ENCODE measurements at regions not wholly inside any gene's neighbourhood (a gene's known extent, or its start where the extent isn't known, plus 50 kb on each side); places are given as distances from the start of the nearest gene placed in this dataset.

DNA sequence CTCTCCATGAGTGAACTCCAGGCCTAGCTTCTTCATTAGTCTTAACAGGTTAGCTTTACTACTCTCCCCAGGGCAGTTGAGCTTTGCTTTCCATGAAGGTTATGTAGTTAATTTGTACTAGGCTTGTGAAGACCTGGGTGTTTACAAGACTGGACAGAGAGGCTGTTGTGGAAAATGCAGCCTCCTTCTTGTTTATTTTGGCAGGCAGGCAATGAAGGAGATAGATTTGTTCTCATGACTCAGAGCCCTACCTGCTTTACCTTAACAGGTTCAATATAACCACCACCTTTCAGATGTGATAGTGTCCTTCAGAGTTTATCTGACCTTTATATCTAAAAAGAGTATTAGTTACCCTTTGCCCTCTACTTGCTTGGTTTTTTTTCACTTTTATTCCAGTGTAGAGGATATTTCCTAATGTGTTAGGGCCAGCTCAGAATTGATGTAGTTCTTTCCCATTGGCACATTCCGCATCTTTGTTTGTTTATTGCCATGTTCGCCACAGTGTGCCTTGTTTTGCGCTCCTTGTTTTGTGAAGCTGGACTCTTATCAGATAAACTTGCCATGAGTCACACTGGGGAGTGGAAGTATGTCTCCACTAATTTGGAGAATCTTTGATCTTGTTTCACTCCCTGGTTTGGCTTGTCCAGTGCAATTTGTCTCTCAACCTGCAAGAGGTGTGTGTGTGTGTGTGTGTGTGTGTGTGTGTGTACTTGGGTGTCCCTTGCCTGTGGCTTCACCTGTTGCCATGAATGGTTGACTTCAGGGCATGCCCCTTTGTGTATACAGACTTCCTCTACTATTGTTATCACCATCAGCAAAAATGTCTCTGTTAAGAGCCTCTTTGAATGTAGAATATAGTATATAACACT lies 87.4 kb upstream of the MACF1 start:
- no peak overlapping the region for H3K27ac Mint-ChIP-seq
- H3K9me3 Mint-ChIP-seq: no peaks in the 10 kb centered on the region
- no peaks in the 10 kb centered on the region for H3K36me3 Mint-ChIP-seq (ENCODE audit: low read depth)
- H3K27me3 Mint-ChIP-seq (ENCODE audit: low read depth): no peaks in the 10 kb centered on the region
- H3K4me3 Mint-ChIP-seq: no peak overlapping the region
- no peaks in the 10 kb centered on the region for H3K4me1 Mint-ChIP-seq (ENCODE audit: low read depth)

DNA sequence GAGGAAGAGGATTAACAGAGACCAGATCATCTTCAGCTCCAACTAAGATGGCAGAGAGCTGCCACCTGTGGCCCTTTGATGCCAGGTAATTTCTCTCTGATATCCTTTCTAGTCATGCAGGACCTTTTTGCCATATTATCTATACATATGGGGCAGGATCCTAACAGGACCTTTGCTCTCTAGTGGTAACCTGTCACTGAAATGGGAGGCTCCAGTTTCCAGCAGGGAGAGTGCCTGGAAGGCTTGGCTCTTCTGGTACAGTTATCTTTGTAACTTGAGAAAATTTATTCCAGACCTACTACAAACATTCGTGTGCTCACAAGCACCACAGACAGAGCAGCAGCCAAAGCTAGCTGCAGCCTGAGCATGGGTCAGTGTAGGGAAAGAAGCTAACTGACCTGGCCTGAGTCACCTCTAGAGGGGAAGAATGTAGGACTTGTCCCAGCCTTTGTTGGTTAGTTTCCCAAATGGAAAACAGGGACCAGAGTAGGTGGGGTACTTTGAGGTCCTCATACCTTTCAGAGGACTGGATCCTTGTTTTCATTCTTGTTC lies 86.5 kb upstream of the MACF1 start:
- no peaks in the 10 kb centered on the region for H3K9me3 Mint-ChIP-seq
- no peak overlapping the region for H3K27ac Mint-ChIP-seq
- no peaks in the 10 kb centered on the region for H3K27me3 Mint-ChIP-seq (ENCODE audit: low read depth)
- H3K4me3 Mint-ChIP-seq: no peak overlapping the region
- H3K4me1 Mint-ChIP-seq (ENCODE audit: low read depth): no peaks in the 10 kb centered on the region
- H3K36me3 Mint-ChIP-seq (ENCODE audit: low read depth): no peaks in the 10 kb centered on the region

DNA sequence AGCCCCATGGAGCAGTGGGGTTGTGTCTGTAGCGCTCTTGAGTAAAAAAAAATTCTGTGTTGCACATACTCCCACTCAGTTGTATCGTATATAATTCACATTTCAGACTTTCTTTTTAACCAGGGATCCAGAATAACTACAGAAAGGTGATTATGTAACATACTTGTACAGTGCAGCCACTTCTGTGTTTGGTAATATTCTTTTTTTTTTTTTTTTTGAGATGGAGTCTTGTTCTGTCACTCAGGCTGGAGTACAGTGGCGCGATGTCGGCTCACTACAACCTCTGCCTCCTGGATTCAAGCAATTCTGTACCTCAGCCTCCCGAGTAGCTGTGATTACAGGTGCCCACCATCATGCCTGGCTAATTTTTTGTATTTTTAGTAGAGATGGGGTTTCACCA lies 82.4 kb upstream of the MACF1 start:
- H3K27me3 Mint-ChIP-seq (ENCODE audit: low read depth): no peaks in the 10 kb centered on the region
- H3K27ac Mint-ChIP-seq: no peak overlapping the region
- no peaks in the 10 kb centered on the region for H3K9me3 Mint-ChIP-seq
- no peaks in the 10 kb centered on the region for H3K36me3 Mint-ChIP-seq (ENCODE audit: low read depth)
- no peaks in the 10 kb centered on the region for H3K4me1 Mint-ChIP-seq (ENCODE audit: low read depth)
- no peak overlapping the region for H3K4me3 Mint-ChIP-seq

DNA sequence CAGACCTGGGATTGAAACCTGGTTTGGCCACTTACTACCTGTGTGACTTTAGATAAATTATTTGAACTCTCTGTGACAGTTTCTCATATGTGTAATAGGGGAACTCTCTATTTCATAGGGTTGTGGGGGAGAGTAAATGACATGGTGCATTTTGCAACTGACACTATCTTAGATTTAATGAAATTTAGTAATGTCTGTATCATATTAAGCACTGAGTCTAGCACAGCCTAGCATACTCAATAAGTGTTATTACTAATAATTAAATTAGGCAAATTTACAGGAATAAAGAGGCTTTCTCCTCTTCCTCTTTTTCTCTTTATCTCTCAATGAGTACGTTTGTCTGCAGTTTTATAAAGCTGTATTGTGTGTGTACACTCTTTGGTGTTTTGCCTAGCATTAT lies 80.2 kb upstream of the MACF1 start:
- no peak overlapping the region for H3K27ac Mint-ChIP-seq
- H3K4me3 Mint-ChIP-seq: no peak overlapping the region
- no peaks in the 10 kb centered on the region for H3K9me3 Mint-ChIP-seq
- no peaks in the 10 kb centered on the region for H3K36me3 Mint-ChIP-seq (ENCODE audit: low read depth)
- H3K27me3 Mint-ChIP-seq (ENCODE audit: low read depth): no peaks in the 10 kb centered on the region
- H3K4me1 Mint-ChIP-seq (ENCODE audit: low read depth): no peaks in the 10 kb centered on the region

DNA sequence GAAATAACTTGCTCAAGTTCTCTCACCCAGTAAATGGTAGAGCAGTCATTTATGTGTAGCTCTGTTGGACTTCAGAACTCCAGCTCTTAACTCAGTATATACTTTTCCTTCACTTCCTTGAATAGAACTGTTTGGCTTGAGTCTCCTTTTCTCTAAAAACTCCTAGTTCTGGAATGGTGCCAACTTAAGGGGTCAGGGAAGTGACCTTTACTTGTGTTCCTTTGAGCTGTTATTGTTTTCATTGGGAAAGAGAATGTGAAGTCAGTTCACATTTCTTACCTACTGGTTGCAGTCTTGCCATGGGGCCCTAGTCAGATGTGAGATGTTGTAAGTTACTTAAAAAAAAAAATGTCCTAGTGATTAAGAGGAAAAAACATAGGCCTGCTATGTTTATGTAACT lies 77.0 kb upstream of the MACF1 start:
- Mint-ChIP-seq H3K27me3 (ENCODE audit: low read depth) (no peaks in the 10 kb centered on the region), H3K4me3 (no peak overlapping the region), H3K9me3 (no peaks in the 10 kb centered on the region)

DNA sequence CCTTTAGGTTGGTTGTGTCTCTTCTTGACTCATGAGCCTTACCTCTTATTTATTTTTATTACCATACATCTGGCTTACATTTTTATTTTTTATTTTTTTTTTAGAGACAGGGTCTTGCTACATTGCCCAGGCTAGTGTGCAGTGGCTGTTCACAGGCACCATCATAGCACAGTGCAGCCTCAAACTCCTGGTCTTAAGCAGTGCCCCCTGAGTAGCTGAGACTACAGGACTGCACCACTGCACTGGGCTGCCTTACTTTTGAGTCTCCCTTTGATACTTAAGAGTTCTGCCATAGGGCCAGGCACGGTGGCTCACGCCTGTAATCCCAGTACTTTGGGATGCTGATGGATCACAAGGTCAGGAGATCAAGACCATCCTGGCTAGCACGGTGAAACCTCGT lies 76.4 kb upstream of the MACF1 start:
- H3K4me1 Mint-ChIP-seq (ENCODE audit: low read depth): peaks cover 4% of the 10 kb centered on the region
- no peak overlapping the region for H3K27ac Mint-ChIP-seq
- no peaks in the 10 kb centered on the region for H3K27me3 Mint-ChIP-seq (ENCODE audit: low read depth)
- H3K36me3 Mint-ChIP-seq (ENCODE audit: low read depth): no peaks in the 10 kb centered on the region
- no peak overlapping the region for H3K4me3 Mint-ChIP-seq
- H3K9me3 Mint-ChIP-seq: no peaks in the 10 kb centered on the region

More for the DNA sequence above, 77.0 kb upstream of the MACF1 start:
- Mint-ChIP-seq H3K4me1 (ENCODE audit: low read depth) (peaks cover 4% of the 10 kb centered on the region), H3K27ac (no peak overlapping the region), H3K36me3 (ENCODE audit: low read depth) (no peaks in the 10 kb centered on the region)

DNA sequence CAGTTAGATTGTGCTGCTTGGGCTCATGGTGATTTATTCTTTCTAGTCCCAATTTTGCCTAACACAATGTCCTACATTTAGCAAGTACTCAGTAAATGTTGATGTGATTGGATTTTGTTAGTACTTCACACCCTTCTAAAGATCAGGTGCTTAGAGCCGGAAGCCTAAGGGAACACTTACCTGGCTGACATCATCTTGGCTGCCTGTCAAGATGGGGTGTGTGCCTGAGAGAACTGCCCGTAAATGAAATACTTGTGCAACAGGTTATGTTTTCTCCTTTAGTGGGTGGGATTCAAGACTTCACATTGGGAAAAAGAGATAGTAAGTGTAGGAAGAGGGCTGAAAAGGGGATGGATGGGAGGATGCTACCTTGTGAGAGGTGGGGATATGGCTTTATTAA lies 75.5 kb upstream of the MACF1 start:
- Mint-ChIP-seq H3K27me3 (ENCODE audit: low read depth) (no peaks in the 10 kb centered on the region), H3K36me3 (ENCODE audit: low read depth) (no peaks in the 10 kb centered on the region), H3K27ac (no peak overlapping the region)

DNA sequence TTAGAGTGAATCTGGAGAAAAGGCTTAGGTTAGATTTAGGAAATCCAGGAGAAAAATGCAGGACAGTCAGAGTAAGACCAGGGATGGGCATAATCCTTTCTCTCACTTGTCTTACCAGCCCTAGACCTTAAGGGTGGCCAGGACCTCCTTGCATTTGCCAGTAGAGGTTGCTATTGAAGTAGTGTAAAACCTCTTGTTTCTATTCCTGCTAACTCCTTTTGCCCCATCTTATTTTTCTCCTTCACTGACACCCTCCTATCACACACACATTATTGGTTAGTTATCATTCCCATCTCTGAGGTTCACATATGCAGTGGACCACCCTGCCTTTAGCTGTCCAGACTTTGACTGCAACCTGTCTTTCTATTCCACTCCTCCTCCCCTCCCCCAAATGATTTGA lies 75.0 kb upstream of the MACF1 start:
- H3K4me3 Mint-ChIP-seq: no peak overlapping the region
- H3K9me3 Mint-ChIP-seq: no peaks in the 10 kb centered on the region
- no peaks in the 10 kb centered on the region for H3K36me3 Mint-ChIP-seq (ENCODE audit: low read depth)
- no peak overlapping the region for H3K27ac Mint-ChIP-seq
- H3K27me3 Mint-ChIP-seq (ENCODE audit: low read depth): no peaks in the 10 kb centered on the region
- peaks cover 4% of the 10 kb centered on the region for H3K4me1 Mint-ChIP-seq (ENCODE audit: low read depth)

More for the DNA sequence above, 75.5 kb upstream of the MACF1 start:
- peaks cover 4% of the 10 kb centered on the region for H3K4me1 Mint-ChIP-seq (ENCODE audit: low read depth)
- no peak overlapping the region for H3K4me3 Mint-ChIP-seq
- no peaks in the 10 kb centered on the region for H3K9me3 Mint-ChIP-seq

DNA sequence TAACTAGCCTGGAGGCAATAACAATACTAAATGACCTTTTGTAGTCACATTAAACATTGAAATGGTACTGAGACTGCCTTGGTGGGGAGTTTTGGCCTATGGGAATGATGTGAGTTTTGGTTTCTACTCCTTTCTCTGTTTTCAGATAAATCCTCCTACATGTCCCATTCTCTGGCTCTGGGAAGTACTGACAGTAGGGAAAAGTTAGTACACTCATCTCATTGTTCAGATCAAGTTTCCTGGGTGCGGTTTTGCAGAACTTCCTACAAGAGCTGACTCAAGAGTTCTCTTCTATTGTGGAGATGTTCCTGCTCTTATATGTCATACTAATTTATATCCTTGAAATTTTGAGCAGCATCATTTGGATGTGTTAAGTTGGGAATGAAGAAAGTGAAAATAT lies 74.2 kb upstream of the MACF1 start:
- no peaks in the 10 kb centered on the region for H3K27me3 Mint-ChIP-seq (ENCODE audit: low read depth)
- no peaks in the 10 kb centered on the region for H3K9me3 Mint-ChIP-seq
- H3K36me3 Mint-ChIP-seq (ENCODE audit: low read depth): no peaks in the 10 kb centered on the region
- no peak overlapping the region for H3K27ac Mint-ChIP-seq
- H3K4me1 Mint-ChIP-seq (ENCODE audit: low read depth): peaks cover 4% of the 10 kb centered on the region
- H3K4me3 Mint-ChIP-seq: no peak overlapping the region

DNA sequence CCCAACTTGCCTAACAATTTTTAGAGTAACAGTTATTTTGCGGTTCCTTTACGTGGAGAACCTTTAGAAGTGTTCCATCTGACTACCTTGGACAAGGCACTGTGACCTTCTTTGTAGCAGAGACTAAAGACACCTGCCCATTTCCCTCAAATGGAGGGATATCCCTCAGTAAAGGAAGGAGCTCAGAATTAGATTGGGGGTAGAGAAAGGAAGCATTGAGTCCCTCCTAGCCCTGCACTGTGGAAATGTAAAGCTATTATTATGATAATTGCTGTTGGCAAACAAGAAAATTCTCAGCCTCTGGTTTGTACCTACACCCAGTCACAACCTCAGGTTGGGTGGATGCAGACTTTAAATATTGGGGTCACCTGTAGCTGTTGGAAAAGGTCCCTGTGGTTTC lies 72.6 kb upstream of the MACF1 start:
- Mint-ChIP-seq H3K4me1 (ENCODE audit: low read depth) (peaks cover 4% of the 10 kb centered on the region), H3K27me3 (ENCODE audit: low read depth) (no peaks in the 10 kb centered on the region), H3K9me3 (no peaks in the 10 kb centered on the region), H3K27ac (no peak overlapping the region), H3K4me3 (no peak overlapping the region), H3K36me3 (ENCODE audit: low read depth) (no peaks in the 10 kb centered on the region)

DNA sequence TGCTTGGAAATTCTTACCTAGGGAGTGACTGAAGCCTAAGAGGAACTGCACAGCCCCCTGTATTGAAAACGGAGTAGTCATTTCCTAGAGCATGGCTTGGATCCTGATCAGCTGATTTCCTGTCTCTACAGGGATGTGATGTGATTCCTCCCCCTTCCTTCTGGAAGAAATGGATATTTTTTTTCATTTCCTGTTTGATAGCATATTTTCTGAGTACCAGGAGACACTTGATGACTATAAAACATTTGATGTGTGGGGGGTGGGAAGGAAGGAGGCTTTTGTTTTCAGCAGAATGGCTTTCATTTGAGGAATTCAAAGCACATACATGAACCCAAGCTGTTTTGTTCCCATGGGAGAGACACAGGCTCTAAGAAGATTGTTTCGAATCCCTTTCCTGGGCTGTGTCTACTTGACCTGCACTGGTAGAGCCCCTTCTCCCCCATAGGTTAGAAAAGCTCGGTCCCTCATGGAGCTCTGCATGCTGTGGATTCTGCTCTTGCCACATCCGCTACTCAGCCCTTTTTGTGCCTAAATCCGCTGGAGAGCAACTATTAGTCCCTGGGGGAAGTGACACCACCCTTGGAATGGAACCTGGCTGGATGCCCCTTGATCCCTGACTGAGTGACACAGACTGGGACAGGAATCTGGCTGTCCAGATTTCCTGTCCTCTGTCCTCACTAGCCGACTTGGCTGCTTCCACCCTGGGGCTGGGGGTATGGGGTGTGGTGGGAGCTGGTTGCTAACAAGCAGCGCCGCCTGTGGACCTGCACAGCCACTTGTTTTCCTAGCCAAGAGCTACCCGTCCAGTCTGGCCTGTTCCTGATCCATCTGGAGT lies 71.8 kb upstream of the MACF1 start:
- Mint-ChIP-seq H3K36me3 (ENCODE audit: low read depth) (no peaks in the 10 kb centered on the region), H3K27me3 (ENCODE audit: low read depth) (no peaks in the 10 kb centered on the region), H3K9me3 (no peaks in the 10 kb centered on the region), H3K4me1 (ENCODE audit: low read depth) (peaks cover 4% of the 10 kb centered on the region), H3K27ac (no peak overlapping the region), H3K4me3 (no peak overlapping the region)

DNA sequence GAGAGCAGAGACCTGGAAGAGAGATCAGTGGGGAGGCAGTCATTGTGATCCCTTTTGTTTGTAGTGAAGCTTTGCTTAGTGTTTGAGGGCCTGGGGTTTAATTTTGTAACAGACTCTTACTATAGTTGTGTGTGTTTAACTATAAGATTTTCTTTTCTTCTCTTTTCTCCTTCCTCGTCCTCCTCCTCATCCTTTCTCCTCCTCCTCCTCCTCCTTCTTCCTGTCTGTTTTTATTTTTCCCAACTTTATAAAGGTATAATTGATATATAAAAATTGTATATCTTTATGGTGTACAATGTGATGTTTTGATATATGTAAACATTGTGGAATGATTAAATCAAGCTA lies 71.2 kb upstream of the MACF1 start:
- Mint-ChIP-seq H3K4me1 (ENCODE audit: low read depth) (peaks cover 4% of the 10 kb centered on the region), H3K27me3 (ENCODE audit: low read depth) (no peaks in the 10 kb centered on the region), H3K27ac (no peak overlapping the region), H3K4me3 (no peak overlapping the region), H3K9me3 (no peaks in the 10 kb centered on the region), H3K36me3 (ENCODE audit: low read depth) (no peaks in the 10 kb centered on the region)

DNA sequence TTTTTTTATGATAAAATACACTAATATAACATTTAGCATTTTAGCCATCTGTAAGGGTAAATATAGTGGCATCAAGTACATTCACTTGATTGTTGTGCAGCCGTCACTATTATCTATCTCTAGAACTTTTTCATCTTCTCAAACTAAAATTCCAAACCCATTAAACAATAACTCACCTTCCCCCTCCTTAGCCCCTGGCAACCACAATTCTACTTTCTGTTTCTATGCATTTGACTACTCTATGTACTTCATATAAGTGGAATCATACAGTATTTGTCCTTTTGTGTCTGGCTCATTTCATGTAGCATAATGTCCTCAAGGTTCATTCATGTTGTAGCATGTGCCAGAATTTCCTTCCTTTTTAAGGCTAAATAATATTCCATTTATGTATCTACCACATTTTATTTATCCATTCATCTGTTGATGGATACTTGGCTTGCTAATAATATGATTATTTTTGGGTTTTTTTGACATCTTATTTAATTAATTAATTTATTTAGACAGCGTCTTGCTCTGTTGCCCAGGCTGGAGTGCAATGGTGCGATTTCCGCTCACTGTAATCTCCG lies 69.6 kb upstream of the MACF1 start:
- Mint-ChIP-seq H3K36me3 (ENCODE audit: low read depth) (no peaks in the 10 kb centered on the region), H3K4me3 (no peak overlapping the region), H3K9me3 (no peaks in the 10 kb centered on the region), H3K27me3 (ENCODE audit: low read depth) (no peaks in the 10 kb centered on the region), H3K4me1 (ENCODE audit: low read depth) (peaks cover 4% of the 10 kb centered on the region), H3K27ac (no peak overlapping the region)

DNA sequence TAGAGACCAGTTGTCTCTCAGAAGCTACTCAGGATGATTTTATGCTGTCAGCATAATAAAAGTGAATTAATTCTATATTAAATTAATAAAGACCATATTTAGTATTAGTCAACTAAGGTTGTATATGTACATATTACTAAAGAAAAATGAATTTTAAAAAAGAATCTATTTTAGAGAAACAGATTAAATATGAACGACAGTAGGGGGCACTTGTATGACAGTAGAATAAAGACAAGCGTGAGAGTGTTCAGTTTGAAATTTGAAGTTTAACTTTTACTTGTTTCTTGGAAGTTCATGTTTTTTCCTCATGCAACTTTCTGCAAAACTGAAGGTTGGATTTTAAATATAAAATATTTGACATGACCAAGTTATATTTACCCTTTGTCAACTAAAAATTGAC lies 67.9 kb upstream of the MACF1 start:
- no peaks in the 10 kb centered on the region for H3K36me3 Mint-ChIP-seq (ENCODE audit: low read depth)
- H3K9me3 Mint-ChIP-seq: no peaks in the 10 kb centered on the region
- H3K4me1 Mint-ChIP-seq (ENCODE audit: low read depth): no peaks in the 10 kb centered on the region
- no peak overlapping the region for H3K4me3 Mint-ChIP-seq
- no peak overlapping the region for H3K27ac Mint-ChIP-seq
- no peaks in the 10 kb centered on the region for H3K27me3 Mint-ChIP-seq (ENCODE audit: low read depth)

Measured in T-helper 1 cell treated with Interleukin-12 subunit alpha and Interleukin-12 subunit beta and Interleukin-4 antibody, amounts not matched to agents 30 μg/mL and 1 μg/mL, for 36 hours (primary cell).